Activated CD4-positive, alpha-beta memory T cell treated with anti-CD3 and anti-CD28 coated beads, Interleukin-2, amount 10 ng/mL, durations not matched to agents 7 days and 5 days (primary cell): ENCODE measurements at regions not wholly inside any gene's neighbourhood (a gene's known extent, or its start where the extent isn't known, plus 50 kb on each side); places are given as distances from the start of the nearest gene placed in this dataset.
"Not testable (repeated sequence)": the region's sequence is repeated elsewhere in the genome, so short reads cannot be mapped to it uniquely, and the experiment has no call there.

Experiments used
- CTCF ChIA-PET: fragments of 350-600 bp; sonication (Branson Sonifier 250); formaldehyde crosslinking; loops from one replicate; lab custom pipeline; 2021; ENCODE audit warnings: antibody characterized with exemption, inconsistent platforms; lab: Charles Lee
- POLR2A ChIA-PET: fragments of 350-600 bp; sonication (Branson Sonifier 250); formaldehyde crosslinking; loops from one replicate; lab custom pipeline; 2021; ENCODE audit warnings: antibody characterized with exemption; lab: Charles Lee
- DNase-seq: peaks from one replicate; pipeline ENCODE4 v3.0.0-alpha.2; 2020
- H3K27ac Mint-ChIP-seq: one replicate; pipeline ENCODE4 v1.8.0; 2021; ENCODE audit warnings: mild to moderate bottlenecking, mixed read lengths
- H3K27me3 Mint-ChIP-seq: one replicate; pipeline ENCODE4 v1.8.0; 2021; ENCODE audit warnings: mixed read lengths
- H3K36me3 Mint-ChIP-seq: one replicate; pipeline ENCODE4 v1.8.0; 2021; ENCODE audit warnings: low read depth, mixed read lengths
- H3K4me1 Mint-ChIP-seq: one replicate; pipeline ENCODE4 v1.8.0; 2021; ENCODE audit warnings: mixed read lengths
- H3K4me3 Mint-ChIP-seq: one replicate; pipeline ENCODE4 v1.8.0; 2021; ENCODE audit warnings: mild to moderate bottlenecking, mixed read lengths
- H3K9me3 Mint-ChIP-seq: one replicate; pipeline ENCODE4 v1.8.0; 2021; ENCODE audit warnings: mixed read lengths

GRCh38 chr11:128151338-128151737 lies 436.0 kb downstream of the ETS1 start:
- no peak for DNase-seq
- Mint-ChIP-seq H3K4me1 (no peaks in the 10 kb centered on the region), H3K27me3 (peaks cover 5% of the 10 kb centered on the region), H3K36me3 (no peaks in the 10 kb centered on the region), H3K9me3 (no peaks in the 10 kb centered on the region), H3K27ac (no peak overlapping the region), H3K4me3 (no peak overlapping the region)
- CTCF ChIA-PET = interaction anchor here (0.7 to 2.5 kb wide), 4 partner anchors 9 to 487 kb away, joined by 3 to 14 read pairs (median 4); no protein-coding TSS in a partner anchor
- POLR2A ChIA-PET = interaction anchor here (0.7 kb wide), 1 partner anchor 112 kb away, joined by 3 read pairs; no protein-coding TSS in a partner anchor

- POLR2A ChIA-PET = no interaction called here
- DNase-seq = no peak
- Mint-ChIP-seq H3K9me3 (no peaks in the 10 kb centered on the region), H3K36me3 (no peaks in the 10 kb centered on the region), H3K4me3 (no peak overlapping the region), H3K27me3 (peaks cover 3% of the 10 kb centered on the region), H3K4me1 (no peaks in the 10 kb centered on the region), H3K27ac (no peak overlapping the region)
- CTCF ChIA-PET = interaction anchor here (3.3 kb wide), 1 partner anchor 9 kb away, joined by 25 read pairs; no protein-coding TSS in a partner anchor
These were observed 439.1 kb downstream of the ETS1 start for GRCh38 chr11:128148208-128148607.

- Mint-ChIP-seq H3K27me3 (peaks cover 3% of the 10 kb centered on the region), H3K9me3 (no peaks in the 10 kb centered on the region), H3K27ac (no peak overlapping the region), H3K4me1 (no peaks in the 10 kb centered on the region), H3K4me3 (no peak overlapping the region), H3K36me3 (no peaks in the 10 kb centered on the region)
- CTCF ChIA-PET = interaction anchor here (1.3 to 3.3 kb wide), 2 partner anchors 10 to 13 kb away, joined by 3 to 25 read pairs; no protein-coding TSS in a partner anchor
- no peak for DNase-seq
- POLR2A ChIA-PET = no interaction called here
These were observed 440.3 kb downstream of the ETS1 start for GRCh38 chr11:128146926-128147605.

GRCh38 chr11:128140293-128140692 lies 447.1 kb downstream of the ETS1 start:
- H3K36me3 Mint-ChIP-seq, H3K27ac Mint-ChIP-seq, DNase-seq, CTCF ChIA-PET, H3K27me3 Mint-ChIP-seq, H3K4me3 Mint-ChIP-seq, H3K9me3 Mint-ChIP-seq, H3K4me1 Mint-ChIP-seq: not testable (repeated sequence)
- POLR2A ChIA-PET = interaction anchor here (2.4 kb wide), 1 partner anchor 101 kb away, joined by 7 read pairs; no protein-coding TSS in a partner anchor

GRCh38 chr11:128135451-128135850 lies 451.9 kb downstream of the ETS1 start:
- Mint-ChIP-seq H3K36me3 (peaks cover 4% of the 10 kb centered on the region), H3K9me3 (peaks cover 5% of the 10 kb centered on the region), H3K27ac (no peak overlapping the region), H3K4me1 (peaks cover 9% of the 10 kb centered on the region), H3K27me3 (peaks cover 4% of the 10 kb centered on the region), H3K4me3 (no peak overlapping the region)
- DNase-seq = no peak
- CTCF ChIA-PET = no interaction called here
- POLR2A ChIA-PET = interaction anchor here (0.9 kb wide), 1 partner anchor 96 kb away, joined by 4 read pairs; no protein-coding TSS in a partner anchor

- DNase-seq = no peak
- H3K27me3 Mint-ChIP-seq = peaks cover 4% of the 10 kb centered on the region
- ChIA-PET CTCF (interaction anchor here (2.6 kb wide), 1 partner anchor 24 kb away, joined by 8 read pairs; no protein-coding TSS in a partner anchor), POLR2A (interaction anchor here (1.5 kb wide), 1 partner anchor 95 kb away, joined by 3 read pairs; no protein-coding TSS in a partner anchor)
- H3K9me3 Mint-ChIP-seq = no peaks in the 10 kb centered on the region
- no peaks in the 10 kb centered on the region for H3K36me3 Mint-ChIP-seq
- no peak overlapping the region for H3K27ac Mint-ChIP-seq
- H3K4me3 Mint-ChIP-seq = no peak overlapping the region
- H3K4me1 Mint-ChIP-seq = no peaks in the 10 kb centered on the region
These were observed 453.9 kb downstream of the ETS1 start for GRCh38 chr11:128133501-128133900.

GRCh38 chr11:128130052-128130451 lies 457.3 kb downstream of the ETS1 start:
- Mint-ChIP-seq H3K9me3 (no peaks in the 10 kb centered on the region), H3K4me3 (no peak overlapping the region), H3K27me3 (peaks cover 2% of the 10 kb centered on the region), H3K27ac (no peak overlapping the region), H3K4me1 (no peaks in the 10 kb centered on the region), H3K36me3 (no peaks in the 10 kb centered on the region)
- ChIA-PET CTCF (interaction anchor here (0.9 to 1.8 kb wide), 3 partner anchors 28 to 286 kb away, joined by 3 to 6 read pairs (median 3); no protein-coding TSS in a partner anchor), POLR2A (interaction anchor here (1.1 kb wide), 1 partner anchor 27 kb away, joined by 4 read pairs; no protein-coding TSS in a partner anchor)
- no peak for DNase-seq

- no peak overlapping the region for H3K4me3 Mint-ChIP-seq
- DNase-seq = no peak
These were observed 461.6 kb downstream of the ETS1 start for GRCh38 chr11:128125723-128126122.

GRCh38 chr11:128116885-128117284 lies 470.5 kb downstream of the ETS1 start:
- Mint-ChIP-seq H3K4me1 (no peaks in the 10 kb centered on the region), H3K36me3 (peaks cover 5% of the 10 kb centered on the region), H3K4me3 (no peak overlapping the region), H3K9me3 (peaks cover 5% of the 10 kb centered on the region), H3K27ac (no peak overlapping the region), H3K27me3 (peaks cover 3% of the 10 kb centered on the region)
- POLR2A ChIA-PET = no interaction called here
- DNase-seq = no peak
- CTCF ChIA-PET = interaction anchor here (1.2 kb wide), 1 partner anchor 41 kb away, joined by 4 read pairs; no protein-coding TSS in a partner anchor

More at GRCh38 chr11:128125723-128126122, 461.6 kb downstream of the ETS1 start:
- ChIA-PET CTCF (no interaction called here), POLR2A (no interaction called here)
- H3K4me1 Mint-ChIP-seq = no peaks in the 10 kb centered on the region
- H3K27ac Mint-ChIP-seq = no peak overlapping the region
- no peaks in the 10 kb centered on the region for H3K9me3 Mint-ChIP-seq
- H3K27me3 Mint-ChIP-seq = no peaks in the 10 kb centered on the region
- no peaks in the 10 kb centered on the region for H3K36me3 Mint-ChIP-seq

- Mint-ChIP-seq H3K27me3 (peaks cover 3% of the 10 kb centered on the region), H3K36me3 (peaks cover 5% of the 10 kb centered on the region), H3K27ac (no peak overlapping the region), H3K4me3 (no peak overlapping the region), H3K9me3 (peaks cover 5% of the 10 kb centered on the region), H3K4me1 (no peaks in the 10 kb centered on the region)
- ChIA-PET CTCF (interaction anchor here (1.2 kb wide), 1 partner anchor 42 kb away, joined by 4 read pairs; no protein-coding TSS in a partner anchor), POLR2A (no interaction called here)
- DNase-seq = no peak
These were observed 470.9 kb downstream of the ETS1 start for GRCh38 chr11:128116447-128116846.

GRCh38 chr11:128105950-128106349 lies 481.4 kb downstream of the ETS1 start:
- Mint-ChIP-seq H3K9me3 (peaks cover 5% of the 10 kb centered on the region), H3K36me3 (peaks cover under 1% of the 10 kb centered on the region), H3K27ac (no peak overlapping the region), H3K27me3 (peaks cover 7% of the 10 kb centered on the region), H3K4me1 (peaks cover 10% of the 10 kb centered on the region), H3K4me3 (no peak overlapping the region)
- ChIA-PET CTCF (no interaction called here), POLR2A (no interaction called here)
- DNase-seq = no peak

GRCh38 chr11:128105511-128105910 lies 481.8 kb downstream of the ETS1 start:
- Mint-ChIP-seq H3K27me3 (peaks cover 7% of the 10 kb centered on the region), H3K27ac (no peak overlapping the region), H3K36me3 (no peaks in the 10 kb centered on the region), H3K4me3 (no peak overlapping the region), H3K9me3 (peaks cover 5% of the 10 kb centered on the region), H3K4me1 (peaks cover 10% of the 10 kb centered on the region)
- POLR2A ChIA-PET = no interaction called here
- CTCF ChIA-PET = no interaction called here
- no peak for DNase-seq

GRCh38 chr11:128103278-128103873 lies 484.0 kb downstream of the ETS1 start:
- Mint-ChIP-seq H3K9me3 (no peaks in the 10 kb centered on the region), H3K4me1 (peaks cover 6% of the 10 kb centered on the region), H3K27me3 (peaks cover 6% of the 10 kb centered on the region), H3K4me3 (no peak overlapping the region), H3K36me3 (no peaks in the 10 kb centered on the region), H3K27ac (no peak overlapping the region)
- ChIA-PET POLR2A (no interaction called here), CTCF (interaction anchor here (0.9 kb wide), 1 partner anchor 53 kb away, joined by 3 read pairs; no protein-coding TSS in a partner anchor)
- DNase-seq = no peak
